HG02938 (cell line): ENCODE measurements at regions not wholly inside any gene's neighbourhood (a gene's known extent, or its start where the extent isn't known, plus 50 kb on each side); places are given as distances from the start of the nearest gene placed in this dataset.
"Not testable (repeated sequence)": the region's sequence is repeated elsewhere in the genome, so short reads cannot be mapped to it uniquely, and the experiment has no call there.

Experiments used
- ATAC-seq: cut with Tn5 transposase; IDR thresholded peaks from one replicate; pipeline ENCODE4 v1.9.1; 2021; ENCODE audit warnings: mild to moderate bottlenecking, moderate library complexity; ENCODE audit not compliant: unreplicated experiment

- ATAC-seq: no peak
Measured at GRCh38 chr10:107542607-107543006, 378.1 kb upstream of the SORCS1 start.

- ATAC-seq: no peak
Measured at GRCh38 chr10:107542016-107542415, 377.5 kb upstream of the SORCS1 start.

- no peak for ATAC-seq
Measured at GRCh38 chr10:107540981-107541380, 376.5 kb upstream of the SORCS1 start.

GRCh38 chr10:107529350-107529749 lies 364.8 kb upstream of the SORCS1 start:
- no peak for ATAC-seq

- ATAC-seq: no peak
Measured at GRCh38 chr10:107520348-107520747, 355.8 kb upstream of the SORCS1 start.

- no peak for ATAC-seq
Measured at GRCh38 chr10:107517811-107518210, 353.3 kb upstream of the SORCS1 start.

GRCh38 chr10:107516349-107516748 lies 351.8 kb upstream of the SORCS1 start:
- ATAC-seq: no peak

- not testable (repeated sequence) for ATAC-seq
Measured at GRCh38 chr10:107504011-107504410, 339.5 kb upstream of the SORCS1 start.

- ATAC-seq: no peak
Measured at GRCh38 chr10:107502229-107502985, 337.9 kb upstream of the SORCS1 start.

GRCh38 chr10:107498983-107499382 lies 334.5 kb upstream of the SORCS1 start:
- no peak for ATAC-seq

GRCh38 chr10:107497024-107497423 lies 332.5 kb upstream of the SORCS1 start:
- no peak for ATAC-seq

- no peak for ATAC-seq
Measured at GRCh38 chr10:107496594-107496993, 332.1 kb upstream of the SORCS1 start.

GRCh38 chr10:107492389-107492788 lies 327.9 kb upstream of the SORCS1 start:
- ATAC-seq: no peak

- no peak for ATAC-seq
Measured at GRCh38 chr10:107490389-107490788, 325.9 kb upstream of the SORCS1 start.

GRCh38 chr10:107487284-107487683 lies 322.8 kb upstream of the SORCS1 start:
- ATAC-seq: no peak

- ATAC-seq: no peak
Measured at GRCh38 chr10:107485019-107485418, 320.5 kb upstream of the SORCS1 start.

- no peak for ATAC-seq
Measured at GRCh38 chr10:107481881-107482280, 317.4 kb upstream of the SORCS1 start.

- no peak for ATAC-seq
Measured at GRCh38 chr10:107481224-107481623, 316.7 kb upstream of the SORCS1 start.

GRCh38 chr10:107480781-107481180 lies 316.3 kb upstream of the SORCS1 start:
- no peak for ATAC-seq

GRCh38 chr10:107477266-107477665 lies 312.8 kb upstream of the SORCS1 start:
- ATAC-seq: peak; percentile 52

GRCh38 chr10:107476408-107476807 lies 311.9 kb upstream of the SORCS1 start:
- no peak for ATAC-seq

- ATAC-seq: no peak
Measured at GRCh38 chr10:107474650-107475049, 310.1 kb upstream of the SORCS1 start.

- ATAC-seq: no peak
Measured at GRCh38 chr10:107473225-107473624, 308.7 kb upstream of the SORCS1 start.
